Spleen (tissue), 7 donors: ENCODE measurements at regions not wholly inside any gene's neighbourhood (a gene's known extent, or its start where the extent isn't known, plus 50 kb on each side); places are given as distances from the start of the nearest gene placed in this dataset.

Source experiments
- CTCF ChIP-seq, 11 experiments: fragments of 200-600 bp in 7 of 11; fragments of 450-650 bp in 4 of 11; sonication (generic) in 4 of 11; IDR thresholded peaks in 8 of 11; conservative IDR thresholded peaks in 3 of 11; 1 replicate in 7 of 11; 2 replicates in 4 of 11; pipeline versions ENCODE4 v1.4.0 to v1.8.0; 2016 to 2021; ENCODE audit warnings: antibody characterized with exemption in 11 of 11, inconsistent platforms in 4 of 11, mild to moderate bottlenecking in 1 of 11
- POLR2A ChIP-seq, 3 donors: fragments of 450-650 bp; IDR thresholded peaks; one replicate each; pipeline ENCODE4 v1.5.1; 2017; ENCODE audit warnings: antibody characterized with exemption in 3 of 3, mild to moderate bottlenecking in 1 of 3
- POLR2AphosphoS5 ChIP-seq, 3 donors: sonication (generic); formaldehyde crosslinking; IDR thresholded peaks; one replicate each; pipeline ENCODE4 v1.5.1; 2017; ENCODE audit warnings: antibody characterized with exemption in 3 of 3
- donor health status: DM: no; HTN: no; CAD: no; lungs with moderate emphysema.
- donor health status: DM: no; HTN: no; CAD: no.
- donor health status: DM: no; HTN: no; CAD: no.

GRCh38 chr5:5741418-5741817 is 318.9 kb downstream of the ICE1 start:
- no peak for TF ChIP-seq POLR2A (IDR thresholded peaks at IDR 0.05)
- TF ChIP-seq CTCF (IDR thresholded peaks at IDR 0.05 in 8 of 11, conservative IDR thresholded peaks at IDR 0.05 in 3 of 11) = no peak
- no peak for TF ChIP-seq POLR2AphosphoS5 (IDR thresholded peaks at IDR 0.05)
